Adrenal gland (tissue), 5 donors: ENCODE measurements at regions not wholly inside any gene's neighbourhood (a gene's known extent, or its start where the extent isn't known, plus 50 kb on each side); places are given as distances from the start of the nearest gene placed in this dataset.

Experiments
- POLR2A ChIP-seq, 2 donors: fragments of 450-650 bp; IDR thresholded peaks; one replicate each; pipeline ENCODE4 v1.6.1; 2017; ENCODE audit warnings: antibody characterized with exemption in 2 of 2, mild to moderate bottlenecking in 2 of 2, moderate library complexity in 1 of 2
- TF ChIP-seq, protein P1 (sequence below), 6 experiments: fragments of 450-650 bp in 4 of 6; fragments of 200-600 bp in 2 of 6; sonication (generic) in 1 of 6; IDR thresholded peaks; 1 replicate in 5 of 6; 2 replicates in 1 of 6; pipeline versions ENCODE4 v1.5.1 to v1.8.0; 2016 to 2021; ENCODE audit warnings: antibody characterized with exemption in 6 of 6, mild to moderate bottlenecking in 2 of 6, moderate library complexity in 1 of 6
- donor health status: DM: no; HTN: no; CAD: no.

GRCh38 chr16:76748461-76749348 is 442.3 kb upstream of the MON1B start:
- TF ChIP-seq, protein P1, sequence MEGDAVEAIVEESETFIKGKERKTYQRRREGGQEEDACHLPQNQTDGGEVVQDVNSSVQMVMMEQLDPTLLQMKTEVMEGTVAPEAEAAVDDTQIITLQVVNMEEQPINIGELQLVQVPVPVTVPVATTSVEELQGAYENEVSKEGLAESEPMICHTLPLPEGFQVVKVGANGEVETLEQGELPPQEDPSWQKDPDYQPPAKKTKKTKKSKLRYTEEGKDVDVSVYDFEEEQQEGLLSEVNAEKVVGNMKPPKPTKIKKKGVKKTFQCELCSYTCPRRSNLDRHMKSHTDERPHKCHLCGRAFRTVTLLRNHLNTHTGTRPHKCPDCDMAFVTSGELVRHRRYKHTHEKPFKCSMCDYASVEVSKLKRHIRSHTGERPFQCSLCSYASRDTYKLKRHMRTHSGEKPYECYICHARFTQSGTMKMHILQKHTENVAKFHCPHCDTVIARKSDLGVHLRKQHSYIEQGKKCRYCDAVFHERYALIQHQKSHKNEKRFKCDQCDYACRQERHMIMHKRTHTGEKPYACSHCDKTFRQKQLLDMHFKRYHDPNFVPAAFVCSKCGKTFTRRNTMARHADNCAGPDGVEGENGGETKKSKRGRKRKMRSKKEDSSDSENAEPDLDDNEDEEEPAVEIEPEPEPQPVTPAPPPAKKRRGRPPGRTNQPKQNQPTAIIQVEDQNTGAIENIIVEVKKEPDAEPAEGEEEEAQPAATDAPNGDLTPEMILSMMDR (IDR thresholded peaks at IDR 0.05), result no peak
- TF ChIP-seq POLR2A (IDR thresholded peaks at IDR 0.05), result no peak
